Neural cell (in vitro differentiated cells): ENCODE measurements at regions not wholly inside any gene's neighbourhood (a gene's known extent, or its start where the extent isn't known, plus 50 kb on each side); places are given as distances from the start of the nearest gene placed in this dataset.

Source experiments
- H2AFZ ChIP-seq: fragments of 200-600, 300-800 bp; sonication (generic), shearing (Covaris generic); 2 replicates; pipeline ENCODE4 v1.6.0; 2014; ENCODE audit warnings: low read depth, mild to moderate bottlenecking, antibody characterized with exemption, low read length, moderate library complexity
- H3F3A ChIP-seq: fragments of 200-600 bp; shearing (Covaris generic); 2 replicates; pipeline ENCODE4 v1.6.1; 2016; ENCODE audit warnings: mild to moderate bottlenecking, moderate library complexity, mixed read lengths, antibody characterized with exemption, low read length; ENCODE audit not compliant: insufficient read depth, poor library complexity, severe bottlenecking
- H3K27ac ChIP-seq: fragments of 200-600, 300-800 bp; sonication (generic), shearing (Covaris generic); 2 replicates; pipeline ENCODE4 v1.5.1; 2014; ENCODE audit warnings: mild to moderate bottlenecking, low read length, moderate library complexity
- H3K27me3 ChIP-seq: fragments of 300-800, 200-600 bp; sonication (generic), shearing (Covaris generic); 2 replicates; pipeline ENCODE4 v1.6.0; 2014; ENCODE audit warnings: mild to moderate bottlenecking, low read depth, low read length, moderate library complexity; ENCODE audit not compliant: insufficient read depth
- H3K36me3 ChIP-seq: fragments of 300-800, 200-600 bp; sonication (generic), shearing (Covaris generic); 2 replicates; pipeline ENCODE4 v1.5.1; 2014; ENCODE audit warnings: mild to moderate bottlenecking, antibody characterized with exemption, low read length, moderate library complexity; ENCODE audit not compliant: insufficient read depth
- H3K4me2 ChIP-seq: fragments of 300-800, 200-600 bp; sonication (generic), shearing (Covaris generic); 2 replicates; pipeline ENCODE4 v1.6.0; 2014; ENCODE audit warnings: mild to moderate bottlenecking, low read length
- H3K4me3 ChIP-seq: fragments of 300-800, 200-600 bp; sonication (generic), shearing (Covaris generic); 2 replicates; pipeline ENCODE4 v1.5.1; 2014; ENCODE audit warnings: mild to moderate bottlenecking, low read length, moderate library complexity
- H3K79me2 ChIP-seq: fragments of 200-600 bp; shearing (Covaris generic); replicated peaks from 2 replicates; pipeline ENCODE4 v1.6.0; 2014; ENCODE audit warnings: mild to moderate bottlenecking, low read length, moderate library complexity; ENCODE audit not compliant: insufficient read depth
- H3K9ac ChIP-seq: fragments of 300-800, 200-600 bp; sonication (generic), shearing (Covaris generic); 2 replicates; pipeline ENCODE4 v1.6.1; 2016; ENCODE audit warnings: mild to moderate bottlenecking, low read length, mixed read lengths
- H3K9me2 ChIP-seq: fragments of 200-600 bp; shearing (Covaris generic); 2 replicates; pipeline ENCODE4 v1.6.1; 2016; ENCODE audit warnings: mild to moderate bottlenecking, low read length, mixed read lengths; ENCODE audit not compliant: insufficient read depth
- H3K9me3 ChIP-seq: fragments of 200-600, 300-800 bp; sonication (generic), shearing (Covaris generic); 2 replicates; pipeline ENCODE4 v1.6.1; 2016; ENCODE audit warnings: mild to moderate bottlenecking, mixed run types, low read length, moderate library complexity, mixed read lengths
- H4K20me1 ChIP-seq: fragments of 200-600 bp; shearing (Covaris generic); 2 replicates; pipeline ENCODE4 v1.6.1; 2016; ENCODE audit warnings: mild to moderate bottlenecking, mixed run types; ENCODE audit not compliant: insufficient read depth
- EP300 ChIP-seq: fragments of 450-650 bp; conservative IDR thresholded peaks from 2 replicates; pipeline ENCODE4 v1.6.1; 2014; ENCODE audit warnings: antibody characterized with exemption, mild to moderate bottlenecking, moderate library complexity; ENCODE audit not compliant: poor library complexity, severe bottlenecking
- EZH2 ChIP-seq: fragments of 200-600, 300-800 bp; shearing (Covaris generic), sonication (generic); IDR thresholded peaks from 2 replicates; pipeline ENCODE4 v1.6.1; 2014; ENCODE audit warnings: antibody characterized with exemption, low read length, borderline replicate concordance, mild to moderate bottlenecking; ENCODE audit not compliant: insufficient read depth, poor library complexity, severe bottlenecking
- MXI1 ChIP-seq: fragments of 450-650 bp; conservative IDR thresholded peaks from 2 replicates; pipeline ENCODE4 v1.6.1; 2014; ENCODE audit warnings: antibody characterized with exemption, mild to moderate bottlenecking; ENCODE audit not compliant: poor library complexity, severe bottlenecking
- POLR2AphosphoS5 ChIP-seq: IDR thresholded peaks from 2 replicates; pipeline ENCODE4 v1.6.1; 2012
- RAD21 ChIP-seq: fragments of 450-650 bp; conservative IDR thresholded peaks from 2 replicates; pipeline ENCODE4 v1.6.1; 2014; ENCODE audit warnings: antibody characterized with exemption, mild to moderate bottlenecking, moderate library complexity
- SMC3 ChIP-seq: fragments of 450-650 bp; conservative IDR thresholded peaks from 2 replicates; pipeline ENCODE4 v1.6.1; 2014; ENCODE audit warnings: antibody characterized with exemption, mild to moderate bottlenecking, moderate library complexity; ENCODE audit not compliant: poor library complexity
- TAF1 ChIP-seq: IDR thresholded peaks from 2 replicates; pipeline ENCODE4 v1.6.1; 2012; ENCODE audit warnings: low read depth
- TF ChIP-seq, protein P1 (sequence below): fragments of 450-650 bp; IDR thresholded peaks from 2 replicates; pipeline ENCODE4 v1.5.1; 2014; ENCODE audit warnings: antibody characterized with exemption, mild to moderate bottlenecking, moderate library complexity; ENCODE audit not compliant: poor library complexity, severe bottlenecking
- TF ChIP-seq, protein P2 (sequence below): IDR thresholded peaks from 2 replicates; pipeline ENCODE4 v1.6.1; 2012; ENCODE audit warnings: borderline replicate concordance

DNA sequence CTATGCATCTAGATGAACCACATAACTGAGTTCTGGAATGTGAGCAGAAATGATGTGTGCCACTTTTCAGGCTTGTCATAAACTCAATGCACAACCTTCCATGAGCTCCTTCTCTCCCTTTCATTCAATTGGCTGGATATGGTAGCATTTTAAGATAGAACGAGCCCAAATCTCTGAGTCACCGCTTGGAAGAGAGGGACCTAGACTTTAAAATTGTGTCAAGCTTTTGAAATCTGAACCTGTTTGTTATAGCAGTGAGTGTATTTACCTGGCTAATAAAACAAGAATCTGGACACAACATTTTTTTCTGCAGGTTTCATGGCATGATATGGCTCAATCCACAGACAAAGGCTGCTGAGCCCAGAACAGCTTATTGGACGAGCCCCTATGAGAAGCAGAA is 297.8 kb upstream of the SPRED2 start:
- H3K27me3 ChIP-seq, result no peaks in the 10 kb centered on the region
- H3K9ac ChIP-seq, result no peak overlapping the region
- no peaks in the 10 kb centered on the region for H3K9me3 ChIP-seq
- H3K27ac ChIP-seq, result no peak overlapping the region
- no peak overlapping the region for H3K4me2 ChIP-seq
- H3K4me3 ChIP-seq, result no peak overlapping the region
- H2AFZ ChIP-seq, result no peak overlapping the region
- H3F3A ChIP-seq, result no peaks in the 10 kb centered on the region
- no peaks in the 10 kb centered on the region for H3K36me3 ChIP-seq
- H3K9me2 ChIP-seq, result no peaks in the 10 kb centered on the region
- no peaks in the 10 kb centered on the region for H3K79me2 ChIP-seq
- TF ChIP-seq TAF1, result no peak
- no peak for TF ChIP-seq SMC3
- TF ChIP-seq RAD21, result no peak
- no peak for TF ChIP-seq EZH2
- TF ChIP-seq, protein P1, sequence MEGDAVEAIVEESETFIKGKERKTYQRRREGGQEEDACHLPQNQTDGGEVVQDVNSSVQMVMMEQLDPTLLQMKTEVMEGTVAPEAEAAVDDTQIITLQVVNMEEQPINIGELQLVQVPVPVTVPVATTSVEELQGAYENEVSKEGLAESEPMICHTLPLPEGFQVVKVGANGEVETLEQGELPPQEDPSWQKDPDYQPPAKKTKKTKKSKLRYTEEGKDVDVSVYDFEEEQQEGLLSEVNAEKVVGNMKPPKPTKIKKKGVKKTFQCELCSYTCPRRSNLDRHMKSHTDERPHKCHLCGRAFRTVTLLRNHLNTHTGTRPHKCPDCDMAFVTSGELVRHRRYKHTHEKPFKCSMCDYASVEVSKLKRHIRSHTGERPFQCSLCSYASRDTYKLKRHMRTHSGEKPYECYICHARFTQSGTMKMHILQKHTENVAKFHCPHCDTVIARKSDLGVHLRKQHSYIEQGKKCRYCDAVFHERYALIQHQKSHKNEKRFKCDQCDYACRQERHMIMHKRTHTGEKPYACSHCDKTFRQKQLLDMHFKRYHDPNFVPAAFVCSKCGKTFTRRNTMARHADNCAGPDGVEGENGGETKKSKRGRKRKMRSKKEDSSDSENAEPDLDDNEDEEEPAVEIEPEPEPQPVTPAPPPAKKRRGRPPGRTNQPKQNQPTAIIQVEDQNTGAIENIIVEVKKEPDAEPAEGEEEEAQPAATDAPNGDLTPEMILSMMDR, result no peak
- TF ChIP-seq MXI1, result no peak
- no peak for TF ChIP-seq EP300
- no peak for TF ChIP-seq POLR2AphosphoS5
- TF ChIP-seq, protein P2, sequence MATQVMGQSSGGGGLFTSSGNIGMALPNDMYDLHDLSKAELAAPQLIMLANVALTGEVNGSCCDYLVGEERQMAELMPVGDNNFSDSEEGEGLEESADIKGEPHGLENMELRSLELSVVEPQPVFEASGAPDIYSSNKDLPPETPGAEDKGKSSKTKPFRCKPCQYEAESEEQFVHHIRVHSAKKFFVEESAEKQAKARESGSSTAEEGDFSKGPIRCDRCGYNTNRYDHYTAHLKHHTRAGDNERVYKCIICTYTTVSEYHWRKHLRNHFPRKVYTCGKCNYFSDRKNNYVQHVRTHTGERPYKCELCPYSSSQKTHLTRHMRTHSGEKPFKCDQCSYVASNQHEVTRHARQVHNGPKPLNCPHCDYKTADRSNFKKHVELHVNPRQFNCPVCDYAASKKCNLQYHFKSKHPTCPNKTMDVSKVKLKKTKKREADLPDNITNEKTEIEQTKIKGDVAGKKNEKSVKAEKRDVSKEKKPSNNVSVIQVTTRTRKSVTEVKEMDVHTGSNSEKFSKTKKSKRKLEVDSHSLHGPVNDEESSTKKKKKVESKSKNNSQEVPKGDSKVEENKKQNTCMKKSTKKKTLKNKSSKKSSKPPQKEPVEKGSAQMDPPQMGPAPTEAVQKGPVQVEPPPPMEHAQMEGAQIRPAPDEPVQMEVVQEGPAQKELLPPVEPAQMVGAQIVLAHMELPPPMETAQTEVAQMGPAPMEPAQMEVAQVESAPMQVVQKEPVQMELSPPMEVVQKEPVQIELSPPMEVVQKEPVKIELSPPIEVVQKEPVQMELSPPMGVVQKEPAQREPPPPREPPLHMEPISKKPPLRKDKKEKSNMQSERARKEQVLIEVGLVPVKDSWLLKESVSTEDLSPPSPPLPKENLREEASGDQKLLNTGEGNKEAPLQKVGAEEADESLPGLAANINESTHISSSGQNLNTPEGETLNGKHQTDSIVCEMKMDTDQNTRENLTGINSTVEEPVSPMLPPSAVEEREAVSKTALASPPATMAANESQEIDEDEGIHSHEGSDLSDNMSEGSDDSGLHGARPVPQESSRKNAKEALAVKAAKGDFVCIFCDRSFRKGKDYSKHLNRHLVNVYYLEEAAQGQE, result no peak
- H4K20me1 ChIP-seq, result no peaks in the 10 kb centered on the region

DNA sequence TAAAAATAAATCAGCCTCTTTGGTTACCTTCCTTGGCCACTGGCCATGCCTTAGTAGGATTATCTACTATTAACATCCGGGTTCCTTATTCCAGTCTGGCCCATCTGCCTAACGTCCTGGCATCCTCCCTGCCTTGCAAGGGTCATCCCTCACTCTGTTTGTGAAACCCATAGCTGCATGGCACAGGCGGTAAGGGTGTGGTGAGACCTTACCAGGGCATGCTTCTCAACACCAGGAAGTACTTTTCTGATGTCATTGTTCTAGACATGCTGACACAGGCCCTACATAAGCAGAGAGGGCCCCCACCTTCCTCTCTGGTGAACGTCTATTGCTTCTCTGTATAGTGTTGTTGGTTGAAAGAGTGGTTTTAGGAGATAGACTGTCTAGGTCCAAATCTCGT is 296.8 kb upstream of the SPRED2 start:
- Histone ChIP-seq H3K79me2 (no peaks in the 10 kb centered on the region), H2AFZ (no peak overlapping the region), H3K4me2 (no peak overlapping the region), H3K9me3 (no peaks in the 10 kb centered on the region), H3K9ac (no peak overlapping the region), H3K4me3 (no peak overlapping the region), H3K9me2 (no peaks in the 10 kb centered on the region), H4K20me1 (no peaks in the 10 kb centered on the region), H3K27me3 (no peaks in the 10 kb centered on the region), H3K36me3 (no peaks in the 10 kb centered on the region), H3K27ac (no peak overlapping the region), H3F3A (no peaks in the 10 kb centered on the region)
- TF ChIP-seq, protein P2, result no peak
- no peak for TF ChIP-seq TAF1
- TF ChIP-seq SMC3, result no peak
- no peak for TF ChIP-seq MXI1
- TF ChIP-seq, protein P1, result no peak
- TF ChIP-seq EZH2, result no peak
- no peak for TF ChIP-seq RAD21
- TF ChIP-seq EP300, result no peak
- TF ChIP-seq POLR2AphosphoS5, result no peak
